HG02840 (cell line): ENCODE measurements at regions not wholly inside any gene's neighbourhood (a gene's known extent, or its start where the extent isn't known, plus 50 kb on each side); places are given as distances from the start of the nearest gene placed in this dataset.
"Not testable (repeated sequence)": the region's sequence is repeated elsewhere in the genome, so short reads cannot be mapped to it uniquely, and the experiment has no call there.

Source experiments
- ATAC-seq: cut with Tn5 transposase; IDR thresholded peaks from one replicate; pipeline ENCODE4 v1.9.1; 2021; ENCODE audit warnings: mild to moderate bottlenecking, moderate library complexity, moderate number of reproducible peaks; ENCODE audit not compliant: unreplicated experiment, low FRiP score

GRCh38 chr14:86091811-86092210 lies 561.9 kb downstream of the FLRT2 start:
- no peak for ATAC-seq

DNA sequence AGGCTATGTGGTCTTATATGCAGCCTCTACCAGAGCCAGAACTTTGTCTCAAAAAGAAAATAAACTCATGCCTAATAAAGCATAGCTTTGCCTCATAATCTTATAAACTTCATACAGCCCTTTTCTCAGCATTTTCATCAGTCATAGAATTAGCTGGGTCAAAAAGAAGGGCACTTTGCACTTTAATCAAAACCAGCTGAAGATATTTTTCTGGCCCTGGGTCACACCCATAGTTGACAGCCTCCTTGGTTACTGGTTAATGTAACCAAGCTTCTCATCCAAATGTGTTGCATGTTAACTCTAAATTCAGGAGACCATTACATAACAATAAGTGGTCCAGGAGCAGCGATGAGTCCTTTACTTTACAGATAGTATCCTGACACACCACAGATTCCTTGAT lies 558.2 kb downstream of the FLRT2 start:
- no peak for ATAC-seq

- ATAC-seq: no peak
Observed at GRCh38 chr14:86087377-86087776, 557.4 kb downstream of the FLRT2 start.

DNA sequence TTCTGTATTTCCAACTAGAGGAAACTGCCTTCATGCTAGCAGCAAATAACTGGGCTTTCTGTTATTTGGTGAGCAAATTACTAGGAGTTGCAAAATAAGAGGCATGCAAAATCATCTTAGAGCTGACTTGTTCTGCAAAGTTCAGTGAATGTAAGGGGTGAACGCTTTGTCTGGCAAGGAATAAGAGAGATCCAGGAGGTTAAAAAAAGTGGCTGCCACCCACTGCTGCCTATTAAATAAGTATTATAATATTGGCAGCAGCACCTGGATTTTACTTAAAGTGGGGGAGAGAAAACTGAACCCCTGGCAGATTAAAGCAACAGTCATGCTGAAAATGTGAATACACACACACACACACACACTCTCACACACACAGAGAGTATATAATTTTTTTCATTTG lies 557.0 kb downstream of the FLRT2 start:
- ATAC-seq: no peak

- ATAC-seq: no peak
Observed at GRCh38 chr14:86084097-86084496, 554.2 kb downstream of the FLRT2 start.

DNA sequence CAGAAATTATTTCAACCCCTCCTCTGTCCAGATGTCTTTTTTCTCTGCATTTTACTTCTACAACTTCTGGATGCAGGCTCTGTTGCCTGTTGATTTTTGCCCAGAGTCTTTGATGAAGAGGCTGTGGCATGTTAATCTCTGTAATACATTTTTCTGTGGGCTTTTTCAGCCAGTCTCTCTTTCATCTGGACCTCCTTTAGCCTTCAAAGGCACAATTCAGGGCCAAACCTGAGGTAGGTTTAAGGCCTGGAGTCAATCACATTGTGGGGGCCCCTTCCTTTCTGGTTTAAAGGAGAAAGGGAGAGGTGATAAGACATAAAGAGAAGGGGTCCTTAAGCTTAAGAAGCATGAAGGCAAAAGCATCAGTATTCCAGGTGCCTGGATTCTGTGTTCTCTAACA lies 553.7 kb downstream of the FLRT2 start:
- no peak for ATAC-seq

DNA sequence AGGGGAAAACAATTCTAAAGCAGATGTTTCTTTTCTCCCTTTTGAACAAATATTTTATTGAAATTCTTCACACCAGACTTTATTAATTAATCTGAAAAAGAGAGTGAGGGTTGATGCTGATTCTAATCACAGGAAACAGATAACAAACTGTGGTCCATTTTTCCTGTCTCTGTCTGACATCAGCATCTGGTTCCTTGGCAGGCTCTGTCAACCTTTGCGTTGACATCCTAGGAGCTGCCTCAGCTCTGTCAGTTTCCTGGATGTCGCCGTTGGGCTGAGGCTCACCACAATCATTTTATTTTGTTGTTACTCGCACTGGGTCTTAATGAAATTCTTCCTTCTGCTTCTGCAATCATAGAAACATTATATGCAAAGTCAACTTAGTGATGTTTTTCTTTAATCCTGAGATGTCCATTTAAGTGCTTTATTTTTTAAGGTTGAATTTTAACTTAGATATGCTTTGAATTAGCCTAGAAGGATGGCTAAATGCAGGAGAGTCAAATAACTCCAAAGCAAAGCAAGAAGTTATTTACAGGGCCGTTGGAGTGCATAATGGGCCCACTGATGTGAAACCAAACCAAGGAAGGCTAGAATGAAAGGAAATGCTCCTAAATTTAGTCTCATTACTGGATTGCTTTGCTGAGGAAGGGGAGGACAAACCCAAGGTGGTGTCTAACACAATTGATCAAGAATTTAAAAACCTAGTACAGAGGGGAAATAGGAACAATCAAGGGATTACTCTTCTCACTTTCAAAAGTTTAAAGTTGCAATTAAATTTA lies 542.4 kb downstream of the FLRT2 start:
- ATAC-seq: no peak

GRCh38 chr14:86066651-86067050 lies 536.7 kb downstream of the FLRT2 start:
- ATAC-seq: no peak

DNA sequence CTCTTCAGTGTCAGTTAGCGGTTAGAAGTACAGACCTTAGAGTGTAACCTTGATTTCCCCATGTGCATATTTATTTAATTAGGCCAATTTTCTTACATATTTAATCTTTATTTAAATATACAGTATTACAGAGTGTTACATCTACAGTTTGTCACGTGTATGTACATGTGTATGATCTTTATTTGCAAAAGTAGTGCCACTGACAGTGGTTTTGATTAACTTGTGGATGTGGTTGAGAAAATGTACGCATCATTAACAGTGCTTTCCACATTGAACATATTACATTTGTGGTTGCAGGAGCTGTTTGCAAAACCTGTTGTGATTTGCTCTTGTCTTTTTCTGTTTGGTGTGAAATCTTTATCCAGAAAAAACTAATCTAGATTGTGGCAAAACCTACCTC lies 535.5 kb downstream of the FLRT2 start:
- no peak for ATAC-seq

DNA sequence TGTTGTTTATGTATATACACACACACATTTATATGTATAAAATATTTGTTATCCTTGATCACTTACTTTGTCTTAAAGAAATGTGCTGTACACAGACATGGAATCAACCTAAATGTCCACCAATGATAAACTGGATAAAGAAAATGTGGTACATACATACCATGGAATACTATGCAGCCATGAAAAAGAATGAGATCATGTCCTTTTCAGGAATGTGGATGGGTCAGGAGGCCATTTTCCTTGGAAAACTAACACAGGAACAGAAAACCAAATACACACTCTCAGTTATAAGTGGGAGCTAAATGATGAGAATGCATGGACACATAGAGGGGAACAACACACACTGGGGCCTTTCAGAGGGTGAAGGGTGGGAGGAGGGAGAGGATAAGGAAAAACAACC lies 534.7 kb downstream of the FLRT2 start:
- not testable (repeated sequence) for ATAC-seq

- no peak for ATAC-seq
Observed at GRCh38 chr14:86057018-86057667, 527.2 kb downstream of the FLRT2 start.

- ATAC-seq: no peak
Observed at GRCh38 chr14:86055512-86056075, 525.6 kb downstream of the FLRT2 start.

DNA sequence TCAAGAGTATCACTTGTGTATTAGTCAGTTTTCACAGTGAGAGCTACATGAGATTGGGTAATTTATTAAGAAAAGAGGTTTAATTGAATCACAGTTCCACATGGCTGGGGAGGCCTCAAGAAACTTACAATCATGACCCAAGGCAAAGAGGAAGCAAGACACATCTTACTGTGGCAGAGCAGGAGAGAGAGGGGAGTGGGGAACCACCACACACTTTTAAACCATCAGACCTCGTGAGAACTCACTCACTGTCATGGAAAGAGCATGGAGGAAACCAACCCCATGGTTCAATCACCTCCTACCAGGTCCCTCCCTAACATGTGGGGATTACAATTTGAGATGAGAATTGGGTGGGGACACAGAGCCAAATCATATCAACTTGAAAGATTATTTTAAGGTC lies 522.9 kb downstream of the FLRT2 start:
- no peak for ATAC-seq

- ATAC-seq: no peak
Observed at GRCh38 chr14:86050757-86051156, 520.8 kb downstream of the FLRT2 start.

GRCh38 chr14:86050072-86050683 lies 520.2 kb downstream of the FLRT2 start:
- no peak for ATAC-seq

DNA sequence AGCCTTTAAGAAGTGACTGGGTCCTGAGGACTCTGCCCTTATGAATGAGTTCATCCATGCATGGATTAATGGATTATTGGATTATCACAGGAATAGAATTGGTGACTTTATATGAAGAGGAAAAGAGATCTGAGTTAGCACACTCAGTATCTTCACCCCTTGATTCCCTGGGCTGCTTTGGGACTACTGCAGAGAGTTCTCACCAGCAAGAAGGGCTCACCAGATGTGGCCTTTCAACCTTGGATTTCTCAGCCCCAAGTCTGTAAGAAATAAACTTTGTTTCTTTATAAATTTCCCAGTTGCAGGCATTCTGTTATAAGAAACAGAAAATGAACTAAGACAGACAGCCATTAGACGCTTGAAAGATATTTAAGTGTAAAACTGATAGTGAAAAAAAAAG lies 509.2 kb downstream of the FLRT2 start:
- ATAC-seq: no peak

GRCh38 chr14:86038387-86039042 lies 508.6 kb downstream of the FLRT2 start:
- ATAC-seq: peak; percentile 82

DNA sequence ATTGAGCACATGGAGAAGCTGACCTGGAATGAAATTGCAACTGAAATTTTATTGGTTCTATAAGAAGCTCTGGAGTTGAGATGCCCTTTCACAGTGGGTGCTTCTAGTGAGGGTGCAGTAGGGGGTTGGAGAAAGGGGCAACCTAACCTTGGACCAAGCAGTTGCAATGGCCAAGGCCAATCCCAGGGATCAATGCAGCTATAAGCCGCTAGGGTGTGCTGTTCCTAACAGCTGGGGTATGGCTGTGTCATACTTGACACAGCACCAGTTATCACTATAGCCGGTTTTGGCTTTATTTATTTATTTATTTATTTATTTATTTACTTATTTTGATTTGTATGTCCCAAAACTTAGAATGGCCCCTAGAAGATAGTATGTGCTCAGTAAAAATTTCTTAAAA lies 505.9 kb downstream of the FLRT2 start:
- ATAC-seq: no peak

DNA sequence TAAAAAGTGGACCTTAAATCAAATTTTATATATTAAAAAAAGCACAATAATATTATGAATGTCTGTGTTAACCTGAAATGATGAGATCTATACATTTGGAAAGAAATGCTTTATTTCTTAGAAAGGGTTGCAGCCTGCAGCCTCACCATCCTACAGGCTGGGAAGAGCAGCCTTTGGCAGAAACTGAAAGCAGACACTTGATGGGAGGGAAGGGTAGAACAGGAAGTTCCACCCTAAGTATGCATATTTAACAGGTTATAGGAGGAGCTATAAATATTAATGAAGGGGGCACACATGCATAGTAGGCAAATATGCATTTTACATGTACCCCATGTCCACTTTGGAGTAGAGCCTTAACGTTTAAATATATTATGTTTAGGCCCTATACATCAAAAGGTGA lies 498.0 kb downstream of the FLRT2 start:
- ATAC-seq: no peak

DNA sequence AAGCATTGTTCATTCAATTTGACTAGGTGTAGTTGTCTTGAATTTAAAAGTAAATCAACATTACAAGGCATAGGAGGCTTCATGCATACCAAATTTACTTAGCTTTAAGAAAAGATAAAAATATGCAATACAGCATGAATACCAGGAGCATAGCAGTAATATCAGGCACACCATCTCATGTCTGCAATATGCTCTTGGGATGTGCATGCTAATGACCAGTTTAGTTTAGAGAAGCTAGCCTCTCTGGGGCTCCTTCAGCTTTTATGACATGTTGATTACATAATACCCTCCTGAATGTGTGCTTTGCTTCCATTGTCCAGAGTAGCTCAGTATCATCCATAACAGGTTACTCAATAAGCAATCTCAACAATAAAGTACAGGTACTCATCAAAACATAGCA lies 497.2 kb downstream of the FLRT2 start:
- no peak for ATAC-seq

- ATAC-seq: no peak
Observed at GRCh38 chr14:86022031-86022629, 492.2 kb downstream of the FLRT2 start.
